ENCODE measurements at regions not wholly inside any gene's neighbourhood (a gene's known extent, or its start where the extent isn't known, plus 50 kb on each side); places are given as distances from the start of the nearest gene placed in this dataset.

DNA sequence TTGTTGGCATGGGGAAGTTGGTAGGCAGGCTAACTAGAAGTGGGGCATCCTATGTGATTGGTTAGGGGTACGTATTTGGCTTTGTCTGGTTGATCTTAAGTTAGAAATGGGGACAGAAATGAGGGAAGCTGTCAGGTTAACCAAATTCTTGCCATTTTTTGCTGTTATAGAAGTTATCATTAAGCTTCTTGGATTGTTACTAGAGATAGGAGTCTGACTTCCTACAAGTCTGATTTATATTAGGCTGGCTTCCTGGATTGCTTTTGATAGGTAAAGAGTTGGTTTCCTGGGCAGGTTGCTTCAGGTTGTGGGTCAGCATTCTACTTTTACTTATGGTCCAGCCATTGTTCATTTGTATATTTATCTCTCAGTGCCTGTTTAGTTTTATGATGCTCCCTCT is 216.9 kb downstream of the TLE4 start:
- Histone ChIP-seq H3K9ac (ENCODE audit: insufficient read depth, low read depth, low read length) (no peak overlapping the region), H3K9me3 (ENCODE audit: low read length) (peaks cover 18% of the 10 kb centered on the region), H3K36me3 (replicated peaks in 1 of 2; ENCODE audit: control insufficient read depth in 1 of 2, insufficient read depth in 2 of 2, low read length in 2 of 2) (no peaks in the 10 kb centered on the region), H3K27me3 (ENCODE audit: control insufficient read depth in 1 of 2, insufficient read depth in 2 of 2, low read length in 2 of 2) (no peaks in the 10 kb centered on the region), H4K20me1 (ENCODE audit: insufficient read depth, low read length) (no peaks in the 10 kb centered on the region), H3K79me2 (ENCODE audit: insufficient read depth, low read length) (no peaks in the 10 kb centered on the region), H3K4me3 (replicated peaks in 1 of 3; ENCODE audit: insufficient read depth in 1 of 3, low read depth in 2 of 3, low read length in 3 of 3) (no peak overlapping the region), H2AFZ (ENCODE audit: low read length) (no peak overlapping the region), H3K4me2 (ENCODE audit: low read depth, low read length) (no peak overlapping the region), H3K4me1 (ENCODE audit: insufficient read depth, low read length) (no peaks in the 10 kb centered on the region), H3K27ac (ENCODE audit: extremely low read length, insufficient read depth, low read length) (no peak overlapping the region)
- in situ Hi-C loops (cut with HindIII; ENCODE audit: extremely low pct_ligation_motif_present, low pct_unique_long_range_greater_than_20kb): no loop called here
- no peak for TF ChIP-seq MAF1 (CRISPR knock-in tag; IDR thresholded peaks at IDR 0.05; ENCODE audit: borderline replicate concordance)
- TF ChIP-seq RBM39 (IDR thresholded peaks at IDR 0.05; ENCODE audit: low read depth, low read length, poor library complexity, severe bottlenecking): no peak
- TF ChIP-seq, protein P1, sequence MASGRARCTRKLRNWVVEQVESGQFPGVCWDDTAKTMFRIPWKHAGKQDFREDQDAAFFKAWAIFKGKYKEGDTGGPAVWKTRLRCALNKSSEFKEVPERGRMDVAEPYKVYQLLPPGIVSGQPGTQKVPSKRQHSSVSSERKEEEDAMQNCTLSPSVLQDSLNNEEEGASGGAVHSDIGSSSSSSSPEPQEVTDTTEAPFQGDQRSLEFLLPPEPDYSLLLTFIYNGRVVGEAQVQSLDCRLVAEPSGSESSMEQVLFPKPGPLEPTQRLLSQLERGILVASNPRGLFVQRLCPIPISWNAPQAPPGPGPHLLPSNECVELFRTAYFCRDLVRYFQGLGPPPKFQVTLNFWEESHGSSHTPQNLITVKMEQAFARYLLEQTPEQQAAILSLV (CRISPR knock-in tag; IDR thresholded peaks at IDR 0.05; ENCODE audit: borderline replicate concordance): no peak
- no peak for TF ChIP-seq NAIF1 (CRISPR knock-in tag; IDR thresholded peaks at IDR 0.05; ENCODE audit: borderline replicate concordance)
- no peak for TF ChIP-seq MAFF (IDR thresholded peaks at IDR 0.05; ENCODE audit: low read depth, low read length)
- TF ChIP-seq ZNF292 (CRISPR knock-in tag; IDR thresholded peaks at IDR 0.05; ENCODE audit: borderline replicate concordance, low read depth): no peak
- TF ChIP-seq RFXAP (CRISPR knock-in tag; IDR thresholded peaks at IDR 0.05; ENCODE audit: borderline replicate concordance): no peak
- TF ChIP-seq, protein P2, sequence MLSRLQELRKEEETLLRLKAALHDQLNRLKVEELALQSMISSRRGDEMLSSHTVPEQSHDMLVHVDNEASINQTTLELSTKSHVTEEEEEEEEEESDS (CRISPR knock-in tag; IDR thresholded peaks at IDR 0.05; ENCODE audit: borderline replicate concordance): no peak
- no peak for TF ChIP-seq ERF (CRISPR knock-in tag; IDR thresholded peaks at IDR 0.05)
- no peak for TF ChIP-seq NBN (conservative IDR thresholded peaks at IDR 0.05)
- CTCF ChIA-PET (ENCODE audit: low intra/inter-chr PET ratio, low total read pairs): no interaction called here
- FAIRE-seq (no peak), ATAC-seq (no peak), DNase-seq (ENCODE audit: low spot score) (no peak)
- intact Hi-C loops (cut with micrococcal nuclease; ENCODE audit: unreplicated experiment): no loop called here
- POLR2A ChIA-PET: no interaction called here
- BruUV-seq (replicated peaks): no TSS peak
- WGBS (ENCODE audit: low lambda C conversion rate): 0% methylated on average over 1 of the region's 1 CpG
